ENCODE measurements at regions not wholly inside any gene's neighbourhood (a gene's known extent, or its start where the extent isn't known, plus 50 kb on each side); places are given as distances from the start of the nearest gene placed in this dataset.

DNA sequence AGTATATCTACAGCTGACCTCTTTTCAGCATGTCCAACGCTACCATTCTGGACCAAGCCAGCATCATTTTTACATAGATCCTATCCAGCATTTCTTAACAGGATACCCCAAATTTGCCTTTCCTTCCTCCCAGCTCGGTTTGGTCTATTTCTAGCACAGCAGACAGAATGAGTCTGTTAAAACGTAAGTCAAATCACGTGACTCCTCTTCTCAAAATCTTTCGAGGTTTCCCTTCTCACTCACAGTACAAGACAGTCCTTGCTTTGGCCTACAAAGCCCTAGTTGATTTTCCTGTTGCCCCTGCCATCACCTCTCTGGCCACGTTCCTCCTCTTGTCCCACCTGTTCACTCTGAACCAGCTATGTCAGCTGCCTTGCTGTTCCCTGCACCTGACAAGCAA, 711.7 kb downstream of the SORCS3 start:
- ChIA-PET POLR2A (ENCODE audit: partially characterized antibody) (no interaction called here), CTCF (ENCODE audit: partially characterized antibody) (interaction anchor here (0.9 to 1.7 kb wide), 3 partner anchors 10 to 338 kb away, joined by 3 read pairs; no protein-coding TSS in a partner anchor)
- no peak overlapping the region for H2BK5ac ChIP-seq (ENCODE audit: low read depth, low read length)
- H3K4ac ChIP-seq (replicated peaks; ENCODE audit: insufficient read length, low read depth, low read length): no peak overlapping the region
- no peaks in the 10 kb centered on the region; the same call in 1 of the 2 replicates for H3K79me1 ChIP-seq (ENCODE audit: low read depth, low read length)
- H2BK120ac ChIP-seq (replicated peaks; ENCODE audit: low read depth, low read length): no peak overlapping the region
- H2BK12ac ChIP-seq (ENCODE audit: low read depth, low read length): no peak overlapping the region
- DNase-seq (ENCODE audit: low read depth in 1 of 2, low spot score in 2 of 2) (no peak), FAIRE-seq (no peak)
- no peaks in the 10 kb centered on the region for H3K23me2 ChIP-seq (ENCODE audit: low read depth, low read length)
- H3K14ac ChIP-seq (ENCODE audit: insufficient read length): no peak overlapping the region
- peaks cover 0 to 9% (median 1%) of the 10 kb centered on the region in 4 experiments; a peak in 3 of 7 replicates for H3K4me1 ChIP-seq (replicated peaks in 1 of 4; ENCODE audit: control insufficient read depth in 3 of 4, insufficient read depth in 4 of 4, low read length in 3 of 4)
- H3K4me2 ChIP-seq (ENCODE audit: insufficient read depth in 1 of 2, low read depth in 2 of 2, low read length in 2 of 2): no peak overlapping the region
- H4K91ac ChIP-seq (replicated peaks; ENCODE audit: insufficient read length, low read length): no peak overlapping the region
- no peaks in the 10 kb centered on the region for H3K9me3 ChIP-seq (ENCODE audit: insufficient read depth in 2 of 2, low read depth in 1 of 2, low read length in 1 of 2)
- no peak overlapping the region for H3K27ac ChIP-seq (ENCODE audit: low read depth, low read length)
- H3K56ac ChIP-seq (replicated peaks; ENCODE audit: insufficient read length, low read depth, low read length): no peak overlapping the region
- H3K18ac ChIP-seq (ENCODE audit: extremely low read depth, low read length): no peak overlapping the region
- no peaks in the 10 kb centered on the region for H3K36me3 ChIP-seq (ENCODE audit: control insufficient read depth in 2 of 4, insufficient read depth in 4 of 4, low read length in 3 of 4)
- H2AK5ac ChIP-seq (ENCODE audit: low read depth, low read length): no peak overlapping the region
- no peak overlapping the region for H3K9ac ChIP-seq (replicated peaks in 1 of 4; ENCODE audit: extremely low read depth in 1 of 4, low read depth in 3 of 4, low read length in 3 of 4)
- no peaks in the 10 kb centered on the region for H3K27me3 ChIP-seq (replicated peaks in 1 of 4; ENCODE audit: control insufficient read depth in 3 of 4, extremely low read depth in 1 of 4, insufficient read depth in 3 of 4, low read length in 3 of 4)
- no peak overlapping the region for H2BK15ac ChIP-seq (ENCODE audit: low read length)
- no peak overlapping the region for H2AFZ ChIP-seq (ENCODE audit: low read length)
- no peaks in the 10 kb centered on the region for H3K79me2 ChIP-seq (ENCODE audit: control insufficient read depth in 1 of 2, insufficient read depth in 2 of 2, low read length in 2 of 2)
- WGBS, 2 experiments (ENCODE audit: extremely low coverage in 1 of 2, insufficient coverage in 1 of 2, insufficient read length in 1 of 2, insufficient replicate concordance in 2 of 2, low coverage in 1 of 2, low lambda C conversion rate in 2 of 2, missing lambda C conversion rate in 1 of 2): 83% methylated on average over 6 of the region's 6 CpGs; no CpG with 5 or more reads in 1 of the 2 experiments
- no peak overlapping the region for H4K5ac ChIP-seq (ENCODE audit: insufficient read length, low read depth, low read length)
- no peak for TF ChIP-seq HDAC2 (IDR thresholded peaks at IDR 0.05; ENCODE audit: borderline replicate concordance in 1 of 2, low read depth in 2 of 2, low read length in 2 of 2)
- no peak overlapping the region for H2BK20ac ChIP-seq (ENCODE audit: low read length)
- no peak overlapping the region for H3K4me3 ChIP-seq (ENCODE audit: extremely low read depth in 1 of 4, insufficient read depth in 2 of 4, low read depth in 3 of 4, low read length in 4 of 4)
- no peaks in the 10 kb centered on the region for H4K20me1 ChIP-seq (replicated peaks in 1 of 2; ENCODE audit: control insufficient read depth in 1 of 2, insufficient read depth in 2 of 2, low read length in 2 of 2)
- H4K8ac ChIP-seq (ENCODE audit: extremely low read depth, insufficient read depth, low read length): no peak overlapping the region
- no peak overlapping the region for H3K23ac ChIP-seq (ENCODE audit: insufficient read length)
